ENCODE measurements at regions not wholly inside any gene's neighbourhood (a gene's known extent, or its start where the extent isn't known, plus 50 kb on each side); places are given as distances from the start of the nearest gene placed in this dataset.

DNA sequence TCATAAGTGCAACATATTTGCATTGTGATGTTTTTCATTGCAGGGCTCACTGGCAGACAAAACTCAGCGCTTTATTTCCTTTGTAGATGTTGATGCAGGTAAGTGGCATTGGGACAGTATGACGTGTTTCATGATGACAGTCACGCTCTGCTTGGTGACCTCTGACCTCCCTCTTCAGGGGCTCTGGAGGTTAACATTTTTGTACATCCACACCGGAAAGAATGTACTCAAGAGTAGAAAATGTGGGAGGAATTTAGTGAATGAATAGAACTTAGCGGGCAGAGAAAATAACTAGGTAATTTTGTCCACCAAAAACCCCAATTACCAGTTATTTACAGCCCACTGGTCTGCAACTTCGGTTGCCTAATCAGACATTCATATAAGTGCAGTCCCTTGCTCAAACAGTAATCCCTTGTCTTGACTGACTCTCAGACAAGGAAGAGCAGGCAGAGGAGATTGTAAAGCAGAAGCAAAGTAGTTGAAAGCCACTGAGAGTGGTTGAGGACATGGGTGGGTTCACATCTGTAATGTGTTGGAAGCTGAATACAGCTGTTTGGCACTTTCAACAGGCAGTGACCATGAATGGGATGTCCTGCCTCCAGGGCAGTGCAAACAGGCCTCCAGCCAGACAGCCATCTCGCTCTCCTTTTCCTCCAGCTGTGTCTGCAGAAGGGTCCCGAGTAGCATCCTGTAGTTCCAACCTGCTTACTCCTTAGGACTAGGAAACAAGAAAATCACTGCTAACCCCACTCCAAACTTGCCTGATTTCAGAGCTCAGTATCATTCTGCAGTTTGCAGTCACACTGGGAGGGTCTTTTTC is 188.9 kb downstream of the NRIP1 start:
- TF ChIP-seq, protein P1, sequence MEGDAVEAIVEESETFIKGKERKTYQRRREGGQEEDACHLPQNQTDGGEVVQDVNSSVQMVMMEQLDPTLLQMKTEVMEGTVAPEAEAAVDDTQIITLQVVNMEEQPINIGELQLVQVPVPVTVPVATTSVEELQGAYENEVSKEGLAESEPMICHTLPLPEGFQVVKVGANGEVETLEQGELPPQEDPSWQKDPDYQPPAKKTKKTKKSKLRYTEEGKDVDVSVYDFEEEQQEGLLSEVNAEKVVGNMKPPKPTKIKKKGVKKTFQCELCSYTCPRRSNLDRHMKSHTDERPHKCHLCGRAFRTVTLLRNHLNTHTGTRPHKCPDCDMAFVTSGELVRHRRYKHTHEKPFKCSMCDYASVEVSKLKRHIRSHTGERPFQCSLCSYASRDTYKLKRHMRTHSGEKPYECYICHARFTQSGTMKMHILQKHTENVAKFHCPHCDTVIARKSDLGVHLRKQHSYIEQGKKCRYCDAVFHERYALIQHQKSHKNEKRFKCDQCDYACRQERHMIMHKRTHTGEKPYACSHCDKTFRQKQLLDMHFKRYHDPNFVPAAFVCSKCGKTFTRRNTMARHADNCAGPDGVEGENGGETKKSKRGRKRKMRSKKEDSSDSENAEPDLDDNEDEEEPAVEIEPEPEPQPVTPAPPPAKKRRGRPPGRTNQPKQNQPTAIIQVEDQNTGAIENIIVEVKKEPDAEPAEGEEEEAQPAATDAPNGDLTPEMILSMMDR (IDR thresholded peaks at IDR 0.05): no peak
- TF ChIP-seq POLR2A (IDR thresholded peaks at IDR 0.05) (no peak), EP300 (IDR thresholded peaks at IDR 0.05; ENCODE audit: low read depth) (no peak)
